ENCODE measurements at regions not wholly inside any gene's neighbourhood (a gene's known extent, or its start where the extent isn't known, plus 50 kb on each side); places are given as distances from the start of the nearest gene placed in this dataset.

- no peak for TF ChIP-seq ATF3 (IDR thresholded peaks at IDR 0.05)
- no peak for TF ChIP-seq EGR1 (IDR thresholded peaks at IDR 0.05; ENCODE audit: low read depth)
- TF ChIP-seq YY1 (IDR thresholded peaks at IDR 0.05; ENCODE audit: extremely low read depth, insufficient replicate concordance, low read depth, low read length) = no peak
- no peak for TF ChIP-seq CTCF (IDR thresholded peaks at IDR 0.05 in 2 of 3, conservative IDR thresholded peaks at IDR 0.05 in 1 of 3; ENCODE audit: borderline replicate concordance in 1 of 3, insufficient read depth in 1 of 3, low read depth in 2 of 3, low read length in 2 of 3)
- no peak for TF ChIP-seq MAX (IDR thresholded peaks at IDR 0.05)
Measured at GRCh38 chr10:23777153-23777552, 338.3 kb downstream of the OTUD1 start.
